HCT116 (cell line): ENCODE measurements at regions not wholly inside any gene's neighbourhood (a gene's known extent, or its start where the extent isn't known, plus 50 kb on each side); places are given as distances from the start of the nearest gene placed in this dataset.

Source experiments
- CEBPB ChIP-seq: IDR thresholded peaks from 2 replicates; pipeline ENCODE4 v1.6.1; 2012; ENCODE audit warnings: low read depth
- CTCF ChIP-seq, 3 experiments: fragments of 200-600 bp in 1 of 3; sonication (generic) in 1 of 3; IDR thresholded peaks in 2 of 3; conservative IDR thresholded peaks in 1 of 3; 2 replicates each; pipeline ENCODE4 v1.5.1; 2012 to 2017; ENCODE audit warnings: low read depth in 2 of 3, low read length in 2 of 3, antibody characterized with exemption in 1 of 3, borderline replicate concordance in 1 of 3, control low read depth in 1 of 3, mild to moderate bottlenecking in 1 of 3, mixed read lengths in 1 of 3, mixed run types in 1 of 3, moderate library complexity in 1 of 3; ENCODE audit not compliant: insufficient read depth in 1 of 3
- EZH2phosphoT487 ChIP-seq: fragments of 200-600 bp; IDR thresholded peaks from 2 replicates; pipeline ENCODE4 v1.6.1; 2018; ENCODE audit warnings: antibody characterized with exemption, borderline replicate concordance
- RAD21 ChIP-seq: IDR thresholded peaks from 2 replicates; pipeline ENCODE4 v1.6.1; 2012; ENCODE audit warnings: low read depth, mild to moderate bottlenecking
- ZNF274 ChIP-seq: fragments of 200-500 bp; sonication (Bioruptor generic); IDR thresholded peaks from 2 replicates; pipeline ENCODE4 v1.6.1; 2014; ENCODE audit warnings: mild to moderate bottlenecking, low read depth, low read length, inconsistent platforms
- TF ChIP-seq, protein P1 (sequence below): IDR thresholded peaks from 2 replicates; pipeline ENCODE4 v1.6.1; 2011; ENCODE audit warnings: mild to moderate bottlenecking, low read length, moderate library complexity; ENCODE audit not compliant: insufficient replicate concordance; ENCODE audit errors: extremely low read depth
- TF ChIP-seq, protein P2 (sequence below): IDR thresholded peaks from 2 replicates; pipeline ENCODE4 v1.6.1; 2012

- TF ChIP-seq, protein P1, sequence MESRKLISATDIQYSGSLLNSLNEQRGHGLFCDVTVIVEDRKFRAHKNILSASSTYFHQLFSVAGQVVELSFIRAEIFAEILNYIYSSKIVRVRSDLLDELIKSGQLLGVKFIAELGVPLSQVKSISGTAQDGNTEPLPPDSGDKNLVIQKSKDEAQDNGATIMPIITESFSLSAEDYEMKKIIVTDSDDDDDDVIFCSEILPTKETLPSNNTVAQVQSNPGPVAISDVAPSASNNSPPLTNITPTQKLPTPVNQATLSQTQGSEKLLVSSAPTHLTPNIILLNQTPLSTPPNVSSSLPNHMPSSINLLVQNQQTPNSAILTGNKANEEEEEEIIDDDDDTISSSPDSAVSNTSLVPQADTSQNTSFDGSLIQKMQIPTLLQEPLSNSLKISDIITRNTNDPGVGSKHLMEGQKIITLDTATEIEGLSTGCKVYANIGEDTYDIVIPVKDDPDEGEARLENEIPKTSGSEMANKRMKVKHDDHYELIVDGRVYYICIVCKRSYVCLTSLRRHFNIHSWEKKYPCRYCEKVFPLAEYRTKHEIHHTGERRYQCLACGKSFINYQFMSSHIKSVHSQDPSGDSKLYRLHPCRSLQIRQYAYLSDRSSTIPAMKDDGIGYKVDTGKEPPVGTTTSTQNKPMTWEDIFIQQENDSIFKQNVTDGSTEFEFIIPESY = no peak
- no peak for TF ChIP-seq ZNF274
- TF ChIP-seq CTCF (IDR thresholded peaks at IDR 0.05 in 2 of 3, conservative IDR thresholded peaks at IDR 0.05 in 1 of 3; ENCODE audit: borderline replicate concordance in 1 of 3, insufficient read depth in 1 of 3, low read depth in 2 of 3, low read length in 2 of 3) = no peak
- no peak for TF ChIP-seq RAD21
- no peak for TF ChIP-seq EZH2phosphoT487
- no peak for TF ChIP-seq CEBPB
- TF ChIP-seq, protein P2, sequence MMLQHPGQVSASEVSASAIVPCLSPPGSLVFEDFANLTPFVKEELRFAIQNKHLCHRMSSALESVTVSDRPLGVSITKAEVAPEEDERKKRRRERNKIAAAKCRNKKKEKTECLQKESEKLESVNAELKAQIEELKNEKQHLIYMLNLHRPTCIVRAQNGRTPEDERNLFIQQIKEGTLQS = no peak
These were observed 71.4 kb upstream of the MOCS2 start for GRCh38 chr5:53180991-53181390.
